SK-N-MC (cell line): ENCODE measurements at regions not wholly inside any gene's neighbourhood (a gene's known extent, or its start where the extent isn't known, plus 50 kb on each side); places are given as distances from the start of the nearest gene placed in this dataset.

Experiments
- DNase-seq: peaks from one replicate; pipeline ENCODE4 v3.0.0-alpha.2; 2011; ENCODE audit warnings: low read depth, low spot score
- H3K27ac ChIP-seq: fragments of 200-600 bp; sonication (generic); 2 replicates; pipeline ENCODE4 v1.5.1; 2016; ENCODE audit warnings: mixed run types
- H3K36me3 ChIP-seq: fragments of 200-600 bp; sonication (generic); 2 replicates; pipeline ENCODE4 v1.6.1; 2017; ENCODE audit warnings: antibody characterized with exemption, low read length, mixed read lengths; ENCODE audit not compliant: insufficient read depth
- H3K4me3 ChIP-seq: fragments of 200-600 bp; sonication (generic); 2 replicates; pipeline ENCODE4 v1.5.1; 2016
- H3K9ac ChIP-seq: fragments of 200-600 bp; sonication (generic); 2 replicates; pipeline ENCODE4 v1.8.0; 2017; ENCODE audit warnings: mixed run types, mixed read lengths; ENCODE audit not compliant: insufficient read length
- H3K9me3 ChIP-seq: fragments of 200-600 bp; sonication (generic); 2 replicates; pipeline ENCODE4 v1.6.1; 2017; ENCODE audit warnings: low read depth, mild to moderate bottlenecking, antibody characterized with exemption, low read length, moderate library complexity, mixed read lengths
- EZH2 ChIP-seq: fragments of 200-600 bp; sonication (generic); IDR thresholded peaks from one replicate; pipeline ENCODE4 v1.6.1; 2017; ENCODE audit warnings: antibody characterized with exemption
- FOXP2 ChIP-seq: optimal IDR thresholded peaks from 2 replicates; pipeline ENCODE3; 2011; ENCODE audit warnings: mild to moderate bottlenecking, moderate library complexity; ENCODE audit not compliant: insufficient read depth; ENCODE audit errors: extremely low read length, control extremely low read depth
- POLR2AphosphoS5 ChIP-seq: IDR thresholded peaks from 2 replicates; pipeline ENCODE4 v1.6.1; 2012; ENCODE audit warnings: mild to moderate bottlenecking, low read depth, low read length, borderline replicate concordance

GRCh38 chr1:98428864-98429263 is 232.7 kb upstream of the SNX7 start:
- TF ChIP-seq FOXP2 = no peak
- no peak for TF ChIP-seq POLR2AphosphoS5
- no peak for TF ChIP-seq EZH2
- Histone ChIP-seq H3K36me3 (no peaks in the 10 kb centered on the region), H3K9ac (no peak overlapping the region), H3K9me3 (no peaks in the 10 kb centered on the region), H3K4me3 (no peak overlapping the region), H3K27ac (no peak overlapping the region)
- no peak for DNase-seq

- H3K4me3 ChIP-seq = no peak overlapping the region
- no peak overlapping the region for H3K9ac ChIP-seq
- H3K27ac ChIP-seq = no peak overlapping the region
- no peaks in the 10 kb centered on the region for H3K36me3 ChIP-seq
- DNase-seq = no peak
- TF ChIP-seq POLR2AphosphoS5 = no peak
- TF ChIP-seq FOXP2 = no peak
- TF ChIP-seq EZH2 = no peak
- no peaks in the 10 kb centered on the region for H3K9me3 ChIP-seq
These were observed 233.9 kb upstream of the SNX7 start for GRCh38 chr1:98427664-98428063.

- no peak overlapping the region for H3K4me3 ChIP-seq
- no peaks in the 10 kb centered on the region for H3K9me3 ChIP-seq
- no peak overlapping the region for H3K9ac ChIP-seq
- no peak for DNase-seq
- H3K27ac ChIP-seq = no peak overlapping the region
- H3K36me3 ChIP-seq = no peaks in the 10 kb centered on the region
- TF ChIP-seq FOXP2 = no peak
- TF ChIP-seq EZH2 = no peak
- TF ChIP-seq POLR2AphosphoS5 = no peak
These were observed 235.4 kb upstream of the SNX7 start for GRCh38 chr1:98426092-98426491.

- Histone ChIP-seq H3K27ac (no peak overlapping the region), H3K4me3 (no peak overlapping the region), H3K36me3 (no peaks in the 10 kb centered on the region), H3K9me3 (no peaks in the 10 kb centered on the region), H3K9ac (no peak overlapping the region)
- no peak for DNase-seq
- TF ChIP-seq EZH2 (no peak), FOXP2 (no peak), POLR2AphosphoS5 (no peak)
These were observed 238.7 kb upstream of the SNX7 start for GRCh38 chr1:98422816-98423215.

- no peak for TF ChIP-seq POLR2AphosphoS5
- TF ChIP-seq EZH2 = no peak
- no peak for TF ChIP-seq FOXP2
- Histone ChIP-seq H3K9me3 (no peaks in the 10 kb centered on the region), H3K9ac (no peak overlapping the region), H3K27ac (no peak overlapping the region), H3K4me3 (no peak overlapping the region), H3K36me3 (no peaks in the 10 kb centered on the region)
- no peak for DNase-seq
These were observed 240.5 kb upstream of the SNX7 start for GRCh38 chr1:98421085-98421435.

GRCh38 chr1:98420376-98421084 is 241.0 kb upstream of the SNX7 start:
- DNase-seq = no peak
- Histone ChIP-seq H3K9ac (no peak overlapping the region), H3K9me3 (no peaks in the 10 kb centered on the region), H3K36me3 (no peaks in the 10 kb centered on the region), H3K27ac (no peak overlapping the region), H3K4me3 (no peak overlapping the region)
- TF ChIP-seq FOXP2 (no peak), POLR2AphosphoS5 (no peak), EZH2 (no peak)

- Histone ChIP-seq H3K9ac (no peak overlapping the region), H3K9me3 (no peaks in the 10 kb centered on the region), H3K27ac (no peak overlapping the region), H3K4me3 (no peak overlapping the region), H3K36me3 (no peaks in the 10 kb centered on the region)
- TF ChIP-seq EZH2 = no peak
- no peak for TF ChIP-seq POLR2AphosphoS5
- no peak for TF ChIP-seq FOXP2
- DNase-seq = no peak
These were observed 243.7 kb upstream of the SNX7 start for GRCh38 chr1:98417820-98418219.

- TF ChIP-seq FOXP2 (no peak), EZH2 (no peak), POLR2AphosphoS5 (no peak)
- Histone ChIP-seq H3K27ac (no peak overlapping the region), H3K4me3 (no peak overlapping the region), H3K36me3 (no peaks in the 10 kb centered on the region), H3K9ac (no peak overlapping the region), H3K9me3 (no peaks in the 10 kb centered on the region)
- no peak for DNase-seq
These were observed 251.4 kb upstream of the SNX7 start for GRCh38 chr1:98410082-98410481.
